ELR (cell line): ENCODE measurements at regions not wholly inside any gene's neighbourhood (a gene's known extent, or its start where the extent isn't known, plus 50 kb on each side); places are given as distances from the start of the nearest gene placed in this dataset.

Source experiments
- DNase-seq: peaks from one replicate; pipeline ENCODE4 v3.0.0-alpha.2; 2015; ENCODE audit warnings: low read depth

- DNase-seq, result peak; percentile 4
Observed at GRCh38 chr5:103624675-103625074, 62.1 kb upstream of the NUDT12 start.

- peak; percentile 7 for DNase-seq
Observed at GRCh38 chr5:103624035-103624480, 61.5 kb upstream of the NUDT12 start.

- DNase-seq, result no peak
Observed at GRCh38 chr5:103623425-103623824, 60.8 kb upstream of the NUDT12 start.

GRCh38 chr5:103621548-103621930 is 59.0 kb upstream of the NUDT12 start:
- no peak for DNase-seq

GRCh38 chr5:103620851-103621547 is 58.4 kb upstream of the NUDT12 start:
- DNase-seq, result no peak

- DNase-seq, result no peak
Observed at GRCh38 chr5:103617913-103618312, 55.3 kb upstream of the NUDT12 start.

GRCh38 chr5:103617090-103617489 is 54.5 kb upstream of the NUDT12 start:
- DNase-seq, result no peak

- DNase-seq, result no peak
Observed at GRCh38 chr5:103612545-103612944, 50.0 kb upstream of the NUDT12 start.
